ENCODE measurements at regions not wholly inside any gene's neighbourhood (a gene's known extent, or its start where the extent isn't known, plus 50 kb on each side); places are given as distances from the start of the nearest gene placed in this dataset.

DNA sequence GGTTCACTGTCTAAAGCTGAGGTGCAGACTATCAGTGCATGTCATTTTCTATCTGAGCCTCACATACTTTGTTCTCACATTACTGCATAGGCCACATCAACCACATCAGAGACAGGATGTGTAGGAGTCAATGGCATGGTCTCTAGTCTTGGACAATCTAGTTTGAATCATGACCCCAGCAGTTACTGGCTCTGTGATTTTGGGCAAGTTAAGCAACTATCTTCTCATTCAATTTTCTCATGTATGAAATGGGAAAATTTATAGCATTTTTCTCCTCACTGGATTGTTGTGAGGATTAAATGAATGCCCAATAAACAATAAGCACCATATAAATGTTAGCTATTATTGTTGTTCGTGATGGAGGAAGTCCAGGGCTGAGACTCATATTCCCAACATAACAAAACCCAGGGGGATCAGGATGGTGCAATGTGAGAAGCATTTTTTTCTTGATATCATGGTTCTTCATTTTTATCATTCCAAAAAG is 432.6 kb downstream of the LRIG3 start:
- Histone ChIP-seq H3F3A (ENCODE audit: insufficient read depth, low read length) (no peaks in the 10 kb centered on the region), H3K27ac (ENCODE audit: low read depth, low read length, poor library complexity, severe bottlenecking) (no peak overlapping the region), H3K36me3 (ENCODE audit: insufficient read depth, low read length) (no peaks in the 10 kb centered on the region), H3K4me1 (ENCODE audit: insufficient read depth, low read length, severe bottlenecking) (no peaks in the 10 kb centered on the region), H3K9me2 (ENCODE audit: low read depth, low read length) (no peaks in the 10 kb centered on the region), H3K9ac (ENCODE audit: low read length) (no peak overlapping the region), H3K9me3 (ENCODE audit: low read length) (no peaks in the 10 kb centered on the region), H3K4me3 (ENCODE audit: low read depth, low read length, poor library complexity, severe bottlenecking) (no peak overlapping the region), H2AFZ (ENCODE audit: low read length) (no peak overlapping the region), H3K4me2 (ENCODE audit: low read length) (no peak overlapping the region), H4K20me1 (ENCODE audit: insufficient read depth, low read length) (no peaks in the 10 kb centered on the region), H3K27me3 (ENCODE audit: insufficient read depth, low read length) (no peaks in the 10 kb centered on the region), H3K79me2 (ENCODE audit: insufficient read depth, low read length) (no peaks in the 10 kb centered on the region)
- TF ChIP-seq, protein P1, sequence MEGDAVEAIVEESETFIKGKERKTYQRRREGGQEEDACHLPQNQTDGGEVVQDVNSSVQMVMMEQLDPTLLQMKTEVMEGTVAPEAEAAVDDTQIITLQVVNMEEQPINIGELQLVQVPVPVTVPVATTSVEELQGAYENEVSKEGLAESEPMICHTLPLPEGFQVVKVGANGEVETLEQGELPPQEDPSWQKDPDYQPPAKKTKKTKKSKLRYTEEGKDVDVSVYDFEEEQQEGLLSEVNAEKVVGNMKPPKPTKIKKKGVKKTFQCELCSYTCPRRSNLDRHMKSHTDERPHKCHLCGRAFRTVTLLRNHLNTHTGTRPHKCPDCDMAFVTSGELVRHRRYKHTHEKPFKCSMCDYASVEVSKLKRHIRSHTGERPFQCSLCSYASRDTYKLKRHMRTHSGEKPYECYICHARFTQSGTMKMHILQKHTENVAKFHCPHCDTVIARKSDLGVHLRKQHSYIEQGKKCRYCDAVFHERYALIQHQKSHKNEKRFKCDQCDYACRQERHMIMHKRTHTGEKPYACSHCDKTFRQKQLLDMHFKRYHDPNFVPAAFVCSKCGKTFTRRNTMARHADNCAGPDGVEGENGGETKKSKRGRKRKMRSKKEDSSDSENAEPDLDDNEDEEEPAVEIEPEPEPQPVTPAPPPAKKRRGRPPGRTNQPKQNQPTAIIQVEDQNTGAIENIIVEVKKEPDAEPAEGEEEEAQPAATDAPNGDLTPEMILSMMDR (IDR thresholded peaks at IDR 0.05; ENCODE audit: low read length) = no peak
- no peak for TF ChIP-seq EZH2 (IDR thresholded peaks at IDR 0.05; ENCODE audit: borderline replicate concordance, low read length)

DNA sequence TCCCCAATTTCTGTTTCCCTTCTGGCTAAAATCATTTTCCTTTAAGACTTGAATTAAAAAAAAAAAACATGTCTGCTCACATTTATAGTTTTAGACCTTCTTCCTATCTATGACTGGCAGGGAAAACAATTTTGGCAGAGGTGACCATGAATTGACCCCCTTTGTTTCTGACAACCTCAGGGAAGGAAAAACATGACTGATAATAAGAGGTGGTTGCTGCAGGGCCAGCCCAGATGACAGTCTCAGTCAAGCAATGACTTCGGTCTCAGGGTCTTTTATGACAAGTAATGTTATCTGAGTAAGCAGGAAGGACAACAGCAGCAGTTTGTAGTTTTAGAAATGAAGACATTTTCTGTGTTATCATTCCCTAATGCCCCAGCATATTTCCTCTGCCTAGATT is 430.9 kb downstream of the LRIG3 start:
- H2AFZ ChIP-seq (ENCODE audit: low read length) = no peak overlapping the region
- no peaks in the 10 kb centered on the region for H3K9me2 ChIP-seq (ENCODE audit: low read depth, low read length)
- H3K27me3 ChIP-seq (ENCODE audit: insufficient read depth, low read length) = no peaks in the 10 kb centered on the region
- no peaks in the 10 kb centered on the region for H3K4me1 ChIP-seq (ENCODE audit: insufficient read depth, low read length, severe bottlenecking)
- no peaks in the 10 kb centered on the region for H4K20me1 ChIP-seq (ENCODE audit: insufficient read depth, low read length)
- H3F3A ChIP-seq (ENCODE audit: insufficient read depth, low read length) = no peaks in the 10 kb centered on the region
- no peak overlapping the region for H3K9ac ChIP-seq (ENCODE audit: low read length)
- TF ChIP-seq EZH2 (IDR thresholded peaks at IDR 0.05; ENCODE audit: borderline replicate concordance, low read length) = no peak
- TF ChIP-seq, protein P1 (IDR thresholded peaks at IDR 0.05; ENCODE audit: low read length) = no peak
- H3K4me3 ChIP-seq (ENCODE audit: low read depth, low read length, poor library complexity, severe bottlenecking) = no peak overlapping the region
- no peak overlapping the region for H3K27ac ChIP-seq (ENCODE audit: low read depth, low read length, poor library complexity, severe bottlenecking)
- no peaks in the 10 kb centered on the region for H3K36me3 ChIP-seq (ENCODE audit: insufficient read depth, low read length)
- H3K9me3 ChIP-seq (ENCODE audit: low read length) = no peaks in the 10 kb centered on the region
- no peaks in the 10 kb centered on the region for H3K79me2 ChIP-seq (ENCODE audit: insufficient read depth, low read length)
- no peak overlapping the region for H3K4me2 ChIP-seq (ENCODE audit: low read length)

DNA sequence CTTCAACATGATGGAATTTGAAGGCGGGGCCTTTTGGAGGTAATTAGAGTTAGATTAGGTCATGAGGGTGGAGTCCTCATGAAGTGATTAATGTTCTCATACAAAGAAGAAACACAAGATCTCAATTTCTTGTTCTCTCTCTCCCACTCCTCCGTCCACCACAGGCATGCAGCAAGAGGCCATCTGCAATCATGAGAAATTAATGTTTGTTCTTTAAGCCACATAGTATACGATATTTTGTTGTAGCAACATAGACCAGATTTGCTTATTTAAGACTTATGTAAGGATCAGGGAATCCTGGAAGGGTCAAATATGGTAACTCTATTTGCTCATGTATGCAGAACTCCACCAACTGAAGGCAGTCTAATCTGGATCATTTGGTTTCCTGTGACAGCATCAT is 429.0 kb downstream of the LRIG3 start:
- H3K36me3 ChIP-seq (ENCODE audit: insufficient read depth, low read length) = no peaks in the 10 kb centered on the region
- no peaks in the 10 kb centered on the region for H4K20me1 ChIP-seq (ENCODE audit: insufficient read depth, low read length)
- no peaks in the 10 kb centered on the region for H3K79me2 ChIP-seq (ENCODE audit: insufficient read depth, low read length)
- H3K9ac ChIP-seq (ENCODE audit: low read length) = no peak overlapping the region
- no peak overlapping the region for H3K4me2 ChIP-seq (ENCODE audit: low read length)
- no peak overlapping the region for H3K4me3 ChIP-seq (ENCODE audit: low read depth, low read length, poor library complexity, severe bottlenecking)
- H2AFZ ChIP-seq (ENCODE audit: low read length) = no peak overlapping the region
- H3K9me2 ChIP-seq (ENCODE audit: low read depth, low read length) = no peaks in the 10 kb centered on the region
- TF ChIP-seq EZH2 (IDR thresholded peaks at IDR 0.05; ENCODE audit: borderline replicate concordance, low read length) = no peak
- TF ChIP-seq, protein P1 (IDR thresholded peaks at IDR 0.05; ENCODE audit: low read length) = no peak
- no peaks in the 10 kb centered on the region for H3F3A ChIP-seq (ENCODE audit: insufficient read depth, low read length)
- H3K27me3 ChIP-seq (ENCODE audit: insufficient read depth, low read length) = no peaks in the 10 kb centered on the region
- H3K27ac ChIP-seq (ENCODE audit: low read depth, low read length, poor library complexity, severe bottlenecking) = no peak overlapping the region
- H3K9me3 ChIP-seq (ENCODE audit: low read length) = no peaks in the 10 kb centered on the region
- no peaks in the 10 kb centered on the region for H3K4me1 ChIP-seq (ENCODE audit: insufficient read depth, low read length, severe bottlenecking)
